ENCODE measurements at regions not wholly inside any gene's neighbourhood (a gene's known extent, or its start where the extent isn't known, plus 50 kb on each side); places are given as distances from the start of the nearest gene placed in this dataset.

- no peak for DNase-seq (ENCODE audit: low spot score)
- TF ChIP-seq, protein P1, sequence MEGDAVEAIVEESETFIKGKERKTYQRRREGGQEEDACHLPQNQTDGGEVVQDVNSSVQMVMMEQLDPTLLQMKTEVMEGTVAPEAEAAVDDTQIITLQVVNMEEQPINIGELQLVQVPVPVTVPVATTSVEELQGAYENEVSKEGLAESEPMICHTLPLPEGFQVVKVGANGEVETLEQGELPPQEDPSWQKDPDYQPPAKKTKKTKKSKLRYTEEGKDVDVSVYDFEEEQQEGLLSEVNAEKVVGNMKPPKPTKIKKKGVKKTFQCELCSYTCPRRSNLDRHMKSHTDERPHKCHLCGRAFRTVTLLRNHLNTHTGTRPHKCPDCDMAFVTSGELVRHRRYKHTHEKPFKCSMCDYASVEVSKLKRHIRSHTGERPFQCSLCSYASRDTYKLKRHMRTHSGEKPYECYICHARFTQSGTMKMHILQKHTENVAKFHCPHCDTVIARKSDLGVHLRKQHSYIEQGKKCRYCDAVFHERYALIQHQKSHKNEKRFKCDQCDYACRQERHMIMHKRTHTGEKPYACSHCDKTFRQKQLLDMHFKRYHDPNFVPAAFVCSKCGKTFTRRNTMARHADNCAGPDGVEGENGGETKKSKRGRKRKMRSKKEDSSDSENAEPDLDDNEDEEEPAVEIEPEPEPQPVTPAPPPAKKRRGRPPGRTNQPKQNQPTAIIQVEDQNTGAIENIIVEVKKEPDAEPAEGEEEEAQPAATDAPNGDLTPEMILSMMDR (IDR thresholded peaks at IDR 0.05; ENCODE audit: extremely low read depth, missing control alignments): no peak
Observed at GRCh38 chr22:48147831-48148230, 1385.4 kb downstream of the TBC1D22A start.

DNA sequence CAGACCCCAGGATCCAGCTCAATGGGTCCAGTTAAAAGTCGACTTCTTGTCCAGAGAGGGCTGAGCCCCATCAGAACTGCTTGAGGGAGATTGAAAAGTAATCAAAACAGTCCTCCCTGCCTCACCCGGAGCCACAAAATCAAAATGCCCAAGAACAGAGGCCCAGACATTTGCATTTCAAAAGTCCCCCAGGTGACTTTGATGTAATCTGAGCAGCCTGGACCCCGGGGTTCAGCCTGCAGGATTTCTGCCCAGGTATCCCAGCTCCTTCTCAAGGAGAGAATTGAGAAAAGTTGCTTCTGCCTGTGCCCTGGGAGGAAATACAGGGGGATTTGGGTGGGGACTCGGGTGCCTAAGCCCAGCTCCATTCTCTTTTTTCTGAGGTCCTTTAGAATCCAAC is 1385.0 kb downstream of the TBC1D22A start:
- TF ChIP-seq, protein P1 (IDR thresholded peaks at IDR 0.05; ENCODE audit: extremely low read depth, missing control alignments): no peak
- no peak for DNase-seq (ENCODE audit: low spot score)

DNA sequence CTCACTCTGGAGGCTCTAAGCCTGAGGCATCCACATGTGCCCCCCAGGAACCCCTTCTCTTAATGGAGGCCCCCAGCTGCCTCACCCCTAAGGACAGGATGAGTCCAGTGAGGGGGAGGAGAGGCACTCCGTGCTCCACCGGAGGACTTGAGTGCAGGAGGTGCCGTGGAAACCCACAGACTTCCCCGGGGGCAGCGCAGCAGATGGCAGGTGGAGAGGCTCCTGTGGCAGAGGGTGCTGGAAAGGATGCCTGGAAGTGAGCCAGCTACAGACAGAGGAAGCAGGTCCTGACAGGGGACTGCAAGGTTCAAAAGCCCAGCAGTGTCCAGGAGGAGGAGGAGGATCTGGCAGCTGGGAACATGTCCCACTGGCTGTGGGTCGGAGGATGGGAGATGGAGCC is 1384.0 kb downstream of the TBC1D22A start:
- TF ChIP-seq, protein P1 (IDR thresholded peaks at IDR 0.05; ENCODE audit: extremely low read depth, missing control alignments): no peak
- no peak for DNase-seq (ENCODE audit: low spot score)

GRCh38 chr22:48145738-48146137 is 1383.3 kb downstream of the TBC1D22A start:
- no peak for DNase-seq (ENCODE audit: low spot score)
- TF ChIP-seq, protein P1 (IDR thresholded peaks at IDR 0.05; ENCODE audit: extremely low read depth, missing control alignments): no peak

GRCh38 chr22:48144318-48144717 is 1381.9 kb downstream of the TBC1D22A start:
- TF ChIP-seq, protein P1 (IDR thresholded peaks at IDR 0.05; ENCODE audit: extremely low read depth, missing control alignments): no peak
- no peak for DNase-seq (ENCODE audit: low spot score)

DNA sequence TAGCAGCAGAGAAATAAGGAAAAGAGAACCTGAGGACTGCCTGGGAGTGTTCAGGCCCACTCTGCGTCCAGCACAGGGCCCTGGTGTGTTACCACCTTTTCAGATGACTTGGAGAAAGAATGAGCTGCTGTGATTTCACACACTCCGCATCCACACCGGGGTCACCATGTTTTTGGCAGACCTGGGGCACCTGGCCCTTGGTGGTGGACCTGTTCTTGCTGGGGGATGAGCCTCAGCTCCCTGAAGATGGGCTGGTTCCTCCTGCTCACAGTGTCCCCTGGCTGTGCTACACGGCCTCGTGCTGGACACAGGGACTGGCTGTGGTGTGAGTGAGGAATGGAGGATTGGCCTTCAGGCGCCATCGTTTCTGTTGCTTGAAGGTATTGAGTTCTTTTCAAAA is 1381.4 kb downstream of the TBC1D22A start:
- TF ChIP-seq, protein P1 (IDR thresholded peaks at IDR 0.05; ENCODE audit: extremely low read depth, missing control alignments): no peak
- no peak for DNase-seq (ENCODE audit: low spot score)

DNA sequence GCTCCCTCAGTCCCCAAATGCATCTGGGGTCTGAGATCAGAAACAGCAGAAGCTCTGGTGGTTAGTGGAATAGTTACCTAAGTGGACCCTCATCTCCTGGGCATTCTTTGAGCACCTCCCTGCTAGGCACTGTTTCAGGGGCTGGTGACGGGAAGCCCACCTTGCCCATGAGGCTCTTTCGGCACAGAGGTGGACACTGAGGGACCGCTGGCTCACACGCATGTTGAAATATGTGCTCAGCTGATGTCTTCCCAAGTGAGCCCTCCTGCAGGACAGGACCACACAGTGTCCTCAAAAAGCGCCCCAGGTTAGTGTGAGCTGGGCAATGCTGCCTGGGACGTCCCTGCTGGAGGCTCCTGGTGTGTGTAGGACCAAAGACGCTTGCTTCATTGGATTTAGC is 1379.9 kb downstream of the TBC1D22A start:
- no peak for DNase-seq (ENCODE audit: low spot score)
- TF ChIP-seq, protein P1 (IDR thresholded peaks at IDR 0.05; ENCODE audit: extremely low read depth, missing control alignments): no peak

Data from GM20000 (cell line).